HEK293T (cell line): ENCODE measurements at regions not wholly inside any gene's neighbourhood (a gene's known extent, or its start where the extent isn't known, plus 50 kb on each side); places are given as distances from the start of the nearest gene placed in this dataset.

Experiments
- CTCF ChIA-PET: fragments of 350-600 bp; formaldehyde crosslinking; extraction: SDS; loops from one replicate; lab custom pipeline; 2021; ENCODE audit warnings: antibody characterized with exemption, inconsistent platforms; lab: Yijun Ruan, JAX
- POLR2A ChIA-PET: fragments of 350-600 bp; formaldehyde crosslinking; extraction: SDS; loops from one replicate; lab custom pipeline; 2020; ENCODE audit warnings: antibody characterized with exemption, inconsistent platforms; lab: Yijun Ruan, JAX
- DNase-seq: peaks from one replicate; pipeline ENCODE4 v3.0.0; 2012; ENCODE audit warnings: mixed read lengths; ENCODE audit errors: extremely low spot score
- ARNT ChIP-seq: fragments of 450-650 bp; IDR thresholded peaks from 2 replicates; pipeline ENCODE4 v1.6.1; 2017; ENCODE audit warnings: mild to moderate bottlenecking
- BHLHE40 ChIP-seq: fragments of 450-650 bp; IDR thresholded peaks from 2 replicates; pipeline ENCODE4 v1.6.1; 2016; ENCODE audit warnings: mild to moderate bottlenecking, moderate library complexity, borderline replicate concordance
- CTBP1 ChIP-seq: fragments of 450-650 bp; IDR thresholded peaks from 2 replicates; pipeline ENCODE4 v1.6.1; 2016; ENCODE audit warnings: borderline replicate concordance
- ELF4 ChIP-seq: fragments of 450-650 bp; IDR thresholded peaks from 2 replicates; pipeline ENCODE4 v1.6.1; 2017; ENCODE audit warnings: antibody characterized with exemption
- FOXA1 ChIP-seq: fragments of 450-650 bp; IDR thresholded peaks from 2 replicates; pipeline ENCODE4 v1.6.1; 2016; ENCODE audit warnings: mild to moderate bottlenecking
- FOXK2 ChIP-seq: fragments of 450-650 bp; IDR thresholded peaks from 2 replicates; pipeline ENCODE4 v1.6.1; 2016; ENCODE audit warnings: mild to moderate bottlenecking
- FOXM1 ChIP-seq: fragments of 450-650 bp; IDR thresholded peaks from 2 replicates; pipeline ENCODE4 v1.6.1; 2017; ENCODE audit warnings: mild to moderate bottlenecking, borderline replicate concordance
- HDGF ChIP-seq: fragments of 450-650 bp; IDR thresholded peaks from 2 replicates; pipeline ENCODE4 v1.6.1; 2017; ENCODE audit warnings: antibody characterized with exemption, borderline replicate concordance
- L3MBTL2 ChIP-seq: fragments of 450-650 bp; conservative IDR thresholded peaks from 2 replicates; pipeline ENCODE4 v1.6.1; 2016; ENCODE audit warnings: mild to moderate bottlenecking
- LEF1 ChIP-seq: fragments of 450-650 bp; IDR thresholded peaks from 2 replicates; pipeline ENCODE4 v1.6.1; 2017; ENCODE audit warnings: mild to moderate bottlenecking, borderline replicate concordance
- NFRKB ChIP-seq: fragments of 450-650 bp; IDR thresholded peaks from 2 replicates; pipeline ENCODE4 v1.6.1; 2016; ENCODE audit warnings: mild to moderate bottlenecking, moderate library complexity
- PKNOX1 ChIP-seq: fragments of 450-650 bp; IDR thresholded peaks from 2 replicates; pipeline ENCODE4 v1.6.1; 2016
- SP1 ChIP-seq: fragments of 450-650 bp; IDR thresholded peaks from 2 replicates; pipeline ENCODE4 v1.6.1; 2017
- SUZ12 ChIP-seq: fragments of 450-650 bp; IDR thresholded peaks from 2 replicates; pipeline ENCODE4 v1.6.1; 2016; ENCODE audit warnings: mild to moderate bottlenecking
- TARDBP ChIP-seq: fragments of 450-650 bp; IDR thresholded peaks from 2 replicates; pipeline ENCODE4 v1.6.1; 2016
- ZNF384 ChIP-seq: fragments of 450-650 bp; IDR thresholded peaks from 2 replicates; pipeline ENCODE4 v1.6.1; 2016

DNA sequence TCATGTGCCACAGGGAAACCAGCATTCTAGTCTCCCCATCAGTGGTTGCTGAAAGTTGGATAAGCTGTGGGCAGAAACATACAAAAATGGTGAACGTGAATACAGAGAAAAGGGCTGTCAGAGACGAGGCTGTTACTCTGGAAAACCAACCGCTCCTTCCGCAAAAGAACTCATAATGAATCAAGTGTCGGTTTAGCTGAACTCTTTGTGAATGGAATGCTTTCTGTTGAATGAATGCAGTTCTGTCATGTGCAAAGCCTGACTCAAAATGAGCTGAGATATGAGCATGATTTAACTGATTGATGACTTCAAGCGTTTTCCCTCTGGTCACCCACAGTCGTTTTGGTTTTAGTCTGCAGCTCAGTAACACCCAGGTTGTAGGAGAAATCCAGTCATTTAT, 298.3 kb downstream of the ETS1 start:
- no peak for DNase-seq
- TF ChIP-seq HDGF = no peak
- no peak for TF ChIP-seq TARDBP
- no peak for TF ChIP-seq L3MBTL2
- TF ChIP-seq ARNT = no peak
- no peak for TF ChIP-seq FOXA1
- no peak for TF ChIP-seq SP1
- no peak for TF ChIP-seq LEF1
- no peak for TF ChIP-seq BHLHE40
- TF ChIP-seq NFRKB = no peak
- no peak for TF ChIP-seq PKNOX1
- TF ChIP-seq FOXK2 = no peak
- TF ChIP-seq FOXM1 = no peak
- no peak for TF ChIP-seq SUZ12
- TF ChIP-seq CTBP1 = no peak
- TF ChIP-seq ZNF384 = no peak
- ChIA-PET POLR2A (no interaction called here), CTCF (no interaction called here)

DNA sequence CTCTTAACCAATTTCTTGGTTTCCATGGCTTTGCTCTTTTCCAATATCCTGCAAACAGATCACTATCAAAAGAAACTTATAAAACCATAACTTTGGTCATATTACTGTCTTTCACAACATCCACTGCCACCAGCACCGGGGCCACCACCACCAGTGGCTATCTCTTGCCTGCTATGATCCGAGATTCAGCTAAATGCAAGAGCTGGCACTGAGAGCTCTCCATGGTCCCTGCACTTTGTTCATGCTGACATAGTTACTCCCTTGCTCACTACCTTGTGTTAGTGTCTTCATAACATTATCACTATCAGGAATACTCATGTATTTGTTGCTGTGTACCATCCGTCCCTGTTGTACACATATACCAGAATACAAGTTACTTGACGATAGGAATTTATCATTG, 299.0 kb downstream of the ETS1 start:
- ChIA-PET CTCF (no interaction called here), POLR2A (no interaction called here)
- no peak for TF ChIP-seq L3MBTL2
- TF ChIP-seq ZNF384 = no peak
- TF ChIP-seq NFRKB = no peak
- TF ChIP-seq SP1 = no peak
- TF ChIP-seq BHLHE40 = no peak
- TF ChIP-seq CTBP1 = no peak
- TF ChIP-seq TARDBP = no peak
- TF ChIP-seq ELF4 = no peak
- TF ChIP-seq PKNOX1 = no peak
- TF ChIP-seq FOXK2 = no peak
- TF ChIP-seq LEF1 = no peak
- TF ChIP-seq SUZ12 = no peak
- TF ChIP-seq FOXA1 = no peak
- no peak for TF ChIP-seq HDGF
- no peak for TF ChIP-seq FOXM1
- TF ChIP-seq ARNT = no peak
- DNase-seq = no peak

DNA sequence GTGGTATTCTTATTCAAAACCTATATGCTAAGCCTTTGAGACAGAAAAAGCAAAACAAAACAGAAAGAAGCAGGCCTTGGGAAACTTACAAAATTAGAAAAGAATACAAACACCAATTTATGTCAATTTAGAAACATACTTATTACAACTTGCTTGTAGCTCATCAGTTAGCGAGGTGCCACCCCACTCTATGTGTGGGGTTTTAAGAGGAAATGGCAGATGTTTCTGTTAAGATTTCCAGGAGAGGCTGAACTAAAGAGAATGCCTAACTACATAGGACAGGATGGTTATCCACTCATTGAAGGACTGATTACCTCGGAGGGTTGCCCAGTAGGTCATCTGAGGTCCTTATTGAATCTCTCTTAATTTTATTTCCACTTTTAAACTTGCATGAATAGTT, 302.0 kb downstream of the ETS1 start:
- TF ChIP-seq L3MBTL2 (no peak), SUZ12 (no peak), TARDBP (no peak), NFRKB (no peak), HDGF (no peak), CTBP1 (no peak), SP1 (no peak), ARNT (no peak), ELF4 (no peak), BHLHE40 (no peak), FOXM1 (no peak), LEF1 (no peak), PKNOX1 (no peak), FOXA1 (no peak), ZNF384 (no peak)
- CTCF ChIA-PET = interaction anchor here (0.7 kb wide), 1 partner anchor 47 kb away, joined by 3 read pairs; no protein-coding TSS in a partner anchor
- POLR2A ChIA-PET = no interaction called here
- no peak for DNase-seq

- TF ChIP-seq ARNT = no peak
- no peak for TF ChIP-seq ZNF384
- TF ChIP-seq FOXK2 = no peak
- no peak for TF ChIP-seq FOXM1
- TF ChIP-seq LEF1 = no peak
- no peak for TF ChIP-seq CTBP1
- TF ChIP-seq SUZ12 = no peak
- ChIA-PET POLR2A (no interaction called here), CTCF (interaction anchor here (0.7 kb wide), 1 partner anchor 46 kb away, joined by 3 read pairs; no protein-coding TSS in a partner anchor)
- no peak for DNase-seq
Measured at GRCh38 chr11:128284634-128285033, 302.7 kb downstream of the ETS1 start.

- no peak for TF ChIP-seq SUZ12
- no peak for TF ChIP-seq LEF1
- TF ChIP-seq BHLHE40 = no peak
- POLR2A ChIA-PET = no interaction called here
- CTCF ChIA-PET = interaction anchor here (1.2 kb wide), 1 partner anchor 349 kb away, joined by 4 read pairs; no protein-coding TSS in a partner anchor
- no peak for DNase-seq
Measured at GRCh38 chr11:128283451-128283850, 303.9 kb downstream of the ETS1 start.

DNA sequence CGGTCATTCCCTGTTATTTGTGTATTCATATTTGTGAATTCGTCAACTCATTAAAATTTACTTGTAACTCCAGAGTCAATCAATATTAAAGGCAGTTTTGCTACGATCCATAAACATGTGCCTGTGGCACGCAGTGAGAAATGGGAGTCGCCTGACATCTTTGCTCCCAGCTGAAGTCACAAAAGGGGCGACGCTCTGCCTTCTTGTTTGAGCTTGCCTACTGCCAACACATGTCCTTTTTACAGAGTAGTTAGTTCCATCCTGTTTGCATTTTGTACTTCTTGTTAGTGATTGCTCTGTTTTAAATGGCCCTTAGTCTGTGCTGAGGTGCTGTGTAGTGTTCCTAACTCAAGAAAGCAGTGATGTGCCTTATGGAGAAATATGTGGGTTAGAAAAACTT, 305.3 kb downstream of the ETS1 start:
- ChIA-PET POLR2A (no interaction called here), CTCF (interaction anchor here (0.9 kb wide), 1 partner anchor 110 kb away, joined by 8 read pairs; no protein-coding TSS in a partner anchor)
- no peak for DNase-seq
- TF ChIP-seq FOXK2 = no peak
- no peak for TF ChIP-seq BHLHE40
